GM12878 (cell line): ENCODE measurements at regions not wholly inside any gene's neighbourhood (a gene's known extent, or its start where the extent isn't known, plus 50 kb on each side); places are given as distances from the start of the nearest gene placed in this dataset.

Experiments used
- ATAC-seq: fragments of 200-7000 bp; cut with Tn5 transposase; 3 replicates; pipeline ENCODE4 v1.9.1; 2020; ENCODE audit warnings: mild to moderate bottlenecking, moderate library complexity
- BruUV-seq: library from RNA; stranded (reverse); fragments of 400-500 nt; replicated peaks from 2 replicates; lab custom pipeline; 2021; lab: Mats Ljungman, UMichigan
- CTCF ChIA-PET: fragments of 300-600 bp; sonication (Branson Sonifier 250); formaldehyde crosslinking; extraction: SDS; loops from one replicate; lab custom pipeline; 2021; ENCODE audit warnings: inconsistent platforms; lab: Yijun Ruan, JAX
- POLR2A ChIA-PET: fragments of 350-600 bp; formaldehyde crosslinking; extraction: SDS; loops from one replicate; lab custom pipeline; 2021; ENCODE audit warnings: inconsistent platforms; lab: Charles Lee
- RAD21 ChIA-PET: fragments of 300-600 bp; sonication (Branson Sonifier 250); formaldehyde crosslinking; loops from one replicate; lab custom pipeline; 2023; ENCODE audit warnings: antibody characterized with exemption; ENCODE audit not compliant: unreplicated experiment; lab: Charles Lee
- SMC1A ChIA-PET: fragments of 300-600 bp; sonication (Branson Sonifier 250); formaldehyde crosslinking; loops from one replicate; lab custom pipeline; 2023; ENCODE audit not compliant: unreplicated experiment, uncharacterized antibody; lab: Charles Lee
- DNase-seq: peaks from one replicate; pipeline ENCODE4 v3.0.0-alpha.2; 2011; ENCODE audit warnings: low read depth, low spot score
- FAIRE-seq: peaks from 3 replicates; lab custom pipeline; 2011; peaks lifted over from hg19 to GRCh38; lab: Jason Lieb, UNC
- H2AFZ ChIP-seq: 2 replicates; pipeline ENCODE4 v1.6.0; 2011; ENCODE audit warnings: low read depth, low read length, control low read depth; ENCODE audit not compliant: control insufficient read depth
- H3K27ac ChIP-seq: 2 replicates; pipeline ENCODE4 v1.5.1; 2011; ENCODE audit warnings: control low read depth; ENCODE audit not compliant: control insufficient read depth, insufficient read depth
- H3K27me3 ChIP-seq, 2 experiments: replicated peaks in 1 of 2; 2 replicates each; pipeline versions ENCODE4 v1.6.0 to v1.6.1; 2011; ENCODE audit warnings: low read length in 1 of 2; ENCODE audit not compliant: control insufficient read depth in 2 of 2, insufficient read depth in 2 of 2
- H3K36me3 ChIP-seq, 2 experiments: 2 replicates each; pipeline ENCODE4 v1.5.1; 2011; ENCODE audit warnings: low read length in 1 of 2; ENCODE audit not compliant: control insufficient read depth in 2 of 2, insufficient read depth in 2 of 2
- H3K4me1 ChIP-seq: 2 replicates; pipeline ENCODE4 v1.6.1; 2011; ENCODE audit warnings: mild to moderate bottlenecking, low read length, moderate library complexity, mixed read lengths; ENCODE audit not compliant: control insufficient read depth, insufficient read depth
- H3K4me2 ChIP-seq: 2 replicates; pipeline ENCODE4 v1.6.0; 2011; ENCODE audit warnings: control low read depth; ENCODE audit not compliant: control insufficient read depth, insufficient read depth
- H3K4me3 ChIP-seq: fragments of 200-600 bp; sonication (generic); 2 replicates; pipeline ENCODE4 v1.5.1; 2016
- H3K79me2 ChIP-seq: 2 replicates; pipeline ENCODE4 v1.6.0; 2011; ENCODE audit warnings: low read length; ENCODE audit not compliant: control insufficient read depth, insufficient read depth
- H3K9ac ChIP-seq: 2 replicates; pipeline ENCODE4 v1.8.0; 2011; ENCODE audit warnings: low read length, control low read depth, mixed read lengths; ENCODE audit not compliant: control insufficient read depth, insufficient read depth
- H3K9me3 ChIP-seq: replicated peaks from 3 replicates; pipeline ENCODE4 v1.5.1; 2011; ENCODE audit warnings: mild to moderate bottlenecking, low read length; ENCODE audit not compliant: control insufficient read depth, insufficient read depth
- H4K20me1 ChIP-seq: 2 replicates; pipeline ENCODE4 v1.6.0; 2011; ENCODE audit not compliant: control insufficient read depth, insufficient read depth
- BRCA1 ChIP-seq: IDR thresholded peaks from 2 replicates; pipeline ENCODE4 v1.6.1; 2011; ENCODE audit warnings: low read depth, low read length, improper control_type of control experiment
- EGR1 ChIP-seq, 2 experiments: IDR thresholded peaks; 1 replicate in 1 of 2; 2 replicates in 1 of 2; pipeline ENCODE4 v1.6.1; 2011 to 2012; ENCODE audit warnings: low read depth in 2 of 2, low read length in 2 of 2, borderline replicate concordance in 1 of 2, mild to moderate bottlenecking in 1 of 2, moderate library complexity in 1 of 2
- FOS ChIP-seq: IDR thresholded peaks from 3 replicates; pipeline ENCODE4 v1.6.1; 2011; ENCODE audit warnings: borderline replicate concordance; ENCODE audit not compliant: insufficient read length; ENCODE audit errors: extremely low read depth
- IRF3 ChIP-seq: fragments of 450-650 bp; IDR thresholded peaks from 2 replicates; pipeline ENCODE4 v1.6.1; 2014; ENCODE audit warnings: mild to moderate bottlenecking
- NFYA ChIP-seq: IDR thresholded peaks from 2 replicates; pipeline ENCODE4 v1.6.1; 2011; ENCODE audit warnings: low read depth, mild to moderate bottlenecking, low read length, improper control_type of control experiment, borderline replicate concordance
- NFYB ChIP-seq: IDR thresholded peaks from 2 replicates; pipeline ENCODE4 v1.6.1; 2011; ENCODE audit warnings: low read depth, mild to moderate bottlenecking, low read length, improper control_type of control experiment, moderate library complexity; ENCODE audit not compliant: insufficient read depth
- RCOR1 ChIP-seq: conservative IDR thresholded peaks from 2 replicates; pipeline ENCODE4 v1.6.1; 2012; ENCODE audit warnings: low read depth, low read length, improper control_type of control experiment
- RELB ChIP-seq: fragments of 450-650 bp; IDR thresholded peaks from 2 replicates; pipeline ENCODE4 v1.6.1; 2017; ENCODE audit warnings: low read depth, mild to moderate bottlenecking, moderate library complexity
- WGBS: methylation state at CpG from one replicate; pipeline ENCODE4 v1.1.6; 2016; ENCODE audit warnings: low lambda C conversion rate; ENCODE audit not compliant: insufficient replicate concordance, insufficient coverage; ENCODE audit errors: missing lambda C conversion rate; 5-methylcytosine and 5-hydroxymethylcytosine counted together
- in situ Hi-C: fragments of 300-500 bp; cut with MboI; formaldehyde crosslinking; loops from 9 replicates; pipeline ENCODE4 v1.14.3; 2018; ENCODE audit warnings: mixed read lengths
- intact Hi-C: fragments of 100-400 bp; cut with micrococcal nuclease; formaldehyde crosslinking; loops from one replicate; pipeline ENCODE4 v1.14.2; 2022; ENCODE audit not compliant: unreplicated experiment

- TF ChIP-seq RELB (no peak), IRF3 (no peak), FOS (no peak), RCOR1 (no peak), NFYB (no peak), BRCA1 (no peak), NFYA (no peak), EGR1 (IDR thresholded peaks at IDR 0.05; ENCODE audit: borderline replicate concordance in 1 of 2, low read depth in 2 of 2, low read length in 2 of 2) (no peak)
- Histone ChIP-seq H3K36me3 (no peaks in the 10 kb centered on the region), H3K4me1 (no peaks in the 10 kb centered on the region), H3K4me2 (no peak overlapping the region), H3K79me2 (no peaks in the 10 kb centered on the region), H3K9me3 (no peaks in the 10 kb centered on the region), H4K20me1 (no peaks in the 10 kb centered on the region), H3K27ac (no peak overlapping the region), H3K9ac (no peak overlapping the region), H3K4me3 (no peak overlapping the region), H2AFZ (no peak overlapping the region), H3K27me3 (no peaks in the 10 kb centered on the region)
- WGBS, result 57% methylated on average over 4 of the region's 4 CpGs
- RAD21 ChIA-PET, result interaction anchor here (5.2 kb wide), 1 partner anchor 159 kb away, joined by 131 read pairs; no protein-coding TSS in a partner anchor
- no peak for FAIRE-seq
- POLR2A ChIA-PET, result no interaction called here
- CTCF ChIA-PET, result interaction anchor here (0.7 to 9.1 kb wide), 3 partner anchors 25 to 159 kb away, joined by 3 to 239 read pairs (median 3); no protein-coding TSS in a partner anchor
- ATAC-seq, result no peak
- SMC1A ChIA-PET, result interaction anchor here (5.6 kb wide), 1 partner anchor 159 kb away, joined by 142 read pairs; no protein-coding TSS in a partner anchor
- in situ Hi-C loops, result loop anchor here (10.0 kb wide), 1 partner anchor 421 kb away; no protein-coding TSS in a partner anchor
- intact Hi-C loops, result no loop called here
- DNase-seq, result no peak
- BruUV-seq, result no TSS peak
Observed at GRCh38 chr3:72663429-72663828, 184.8 kb downstream of the SHQ1 start.
